Hepatocyte (in vitro differentiated cells): ENCODE measurements at regions not wholly inside any gene's neighbourhood (a gene's known extent, or its start where the extent isn't known, plus 50 kb on each side); places are given as distances from the start of the nearest gene placed in this dataset.

Experiments used
- EZH2 ChIP-seq: fragments of 200-600 bp; sonication (generic); IDR thresholded peaks from 2 replicates; pipeline ENCODE4 v1.6.1; 2016; ENCODE audit warnings: antibody characterized with exemption, mild to moderate bottlenecking, borderline replicate concordance
- EZH2phosphoT487 ChIP-seq: fragments of 200-600 bp; sonication (generic); IDR thresholded peaks from one replicate; pipeline ENCODE4 v1.6.1; 2018; ENCODE audit warnings: antibody characterized with exemption, mild to moderate bottlenecking, low read depth, moderate library complexity; ENCODE audit not compliant: unreplicated experiment, severe bottlenecking
- TF ChIP-seq, protein P1 (sequence below): fragments of 200-600 bp; sonication (generic); IDR thresholded peaks from 2 replicates; pipeline ENCODE4 v1.5.1; 2016; ENCODE audit warnings: antibody characterized with exemption, mild to moderate bottlenecking; ENCODE audit not compliant: poor library complexity

DNA sequence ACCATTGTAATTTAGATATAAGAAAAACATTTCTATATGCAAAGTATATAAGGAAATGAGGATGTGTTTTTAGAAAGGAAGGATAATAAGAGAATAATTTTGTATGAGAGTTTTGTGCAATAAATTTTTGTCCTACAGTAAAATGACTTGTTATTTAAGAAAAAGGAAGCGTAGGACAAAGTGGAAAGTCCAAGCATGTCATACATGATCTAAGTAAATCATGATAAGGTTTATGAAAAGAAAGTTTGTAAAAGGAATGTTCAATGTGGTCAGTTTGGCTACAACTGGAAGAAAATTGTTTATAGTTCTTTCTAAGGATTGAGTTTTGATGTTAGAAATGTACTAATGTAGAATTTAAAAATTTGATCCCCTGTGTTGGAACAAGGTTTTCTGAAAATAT, 222.3 kb downstream of the KATNAL1 start:
- TF ChIP-seq, protein P1, sequence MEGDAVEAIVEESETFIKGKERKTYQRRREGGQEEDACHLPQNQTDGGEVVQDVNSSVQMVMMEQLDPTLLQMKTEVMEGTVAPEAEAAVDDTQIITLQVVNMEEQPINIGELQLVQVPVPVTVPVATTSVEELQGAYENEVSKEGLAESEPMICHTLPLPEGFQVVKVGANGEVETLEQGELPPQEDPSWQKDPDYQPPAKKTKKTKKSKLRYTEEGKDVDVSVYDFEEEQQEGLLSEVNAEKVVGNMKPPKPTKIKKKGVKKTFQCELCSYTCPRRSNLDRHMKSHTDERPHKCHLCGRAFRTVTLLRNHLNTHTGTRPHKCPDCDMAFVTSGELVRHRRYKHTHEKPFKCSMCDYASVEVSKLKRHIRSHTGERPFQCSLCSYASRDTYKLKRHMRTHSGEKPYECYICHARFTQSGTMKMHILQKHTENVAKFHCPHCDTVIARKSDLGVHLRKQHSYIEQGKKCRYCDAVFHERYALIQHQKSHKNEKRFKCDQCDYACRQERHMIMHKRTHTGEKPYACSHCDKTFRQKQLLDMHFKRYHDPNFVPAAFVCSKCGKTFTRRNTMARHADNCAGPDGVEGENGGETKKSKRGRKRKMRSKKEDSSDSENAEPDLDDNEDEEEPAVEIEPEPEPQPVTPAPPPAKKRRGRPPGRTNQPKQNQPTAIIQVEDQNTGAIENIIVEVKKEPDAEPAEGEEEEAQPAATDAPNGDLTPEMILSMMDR: no peak
- TF ChIP-seq EZH2phosphoT487 (no peak), EZH2 (no peak)
